SK-N-SH treated with all-trans-retinoic acid at 6 μM for 48 hours (cell line): ENCODE measurements at regions not wholly inside any gene's neighbourhood (a gene's known extent, or its start where the extent isn't known, plus 50 kb on each side); places are given as distances from the start of the nearest gene placed in this dataset.

Source experiments
- CREB5 ChIP-seq: fragments of 250-450 bp; sonication (Bioruptor Pico); IDR thresholded peaks from 2 replicates; pipeline ENCODE4 v1.5.1; 2020; ENCODE audit warnings: low read depth, mild to moderate bottlenecking, moderate library complexity
- OSR1 ChIP-seq: fragments of 250-450 bp; sonication (Bioruptor Pico); IDR thresholded peaks from 2 replicates; pipeline ENCODE4 v1.8.0; 2022; ENCODE audit warnings: moderate library complexity, mild to moderate bottlenecking, inconsistent platforms
- PATZ1 ChIP-seq: fragments of 250-450 bp; sonication (Bioruptor Pico); IDR thresholded peaks from 2 replicates; pipeline ENCODE4 v1.8.0; 2020; ENCODE audit warnings: mild to moderate bottlenecking, moderate library complexity, borderline replicate concordance
- POU6F1 ChIP-seq: fragments of 250-450 bp; sonication (Bioruptor Pico); IDR thresholded peaks from 2 replicates; pipeline ENCODE4 v1.8.0; 2021; ENCODE audit warnings: low read depth, mild to moderate bottlenecking, moderate library complexity, borderline replicate concordance
- RARB ChIP-seq: fragments of 250-450 bp; sonication (Bioruptor Pico); IDR thresholded peaks from 2 replicates; pipeline ENCODE4 v1.8.0; 2021; ENCODE audit warnings: mild to moderate bottlenecking, moderate library complexity
- SNAI2 ChIP-seq: fragments of 250-450 bp; sonication (Bioruptor Pico); IDR thresholded peaks from 2 replicates; pipeline ENCODE4 v1.5.0; 2020; ENCODE audit warnings: mild to moderate bottlenecking, moderate library complexity
- TCF4 ChIP-seq: fragments of 250-450 bp; sonication (Bioruptor Pico); IDR thresholded peaks from 2 replicates; pipeline ENCODE4 v1.8.0; 2021; ENCODE audit warnings: mild to moderate bottlenecking, moderate library complexity, borderline replicate concordance
- ZFP3 ChIP-seq: fragments of 250-450 bp; sonication (Bioruptor Pico); IDR thresholded peaks from 2 replicates; pipeline ENCODE4 v1.5.0; 2020; ENCODE audit warnings: mild to moderate bottlenecking, moderate library complexity
- ZFP30 ChIP-seq: fragments of 450-650 bp; formaldehyde crosslinking; IDR thresholded peaks from 2 replicates; pipeline ENCODE4 v1.5.0; 2022; ENCODE audit warnings: mild to moderate bottlenecking, moderate library complexity
- ZNF565 ChIP-seq: fragments of 450-650 bp; formaldehyde crosslinking; conservative IDR thresholded peaks from 2 replicates; pipeline ENCODE4 v1.5.0; 2020; ENCODE audit warnings: low read depth, mild to moderate bottlenecking, moderate library complexity
- ZNF70 ChIP-seq: fragments of 450-650 bp; formaldehyde crosslinking; IDR thresholded peaks from 2 replicates; pipeline ENCODE4 v1.5.0; 2020; ENCODE audit warnings: mild to moderate bottlenecking, moderate library complexity
- ZNF8 ChIP-seq: fragments of 450-650 bp; formaldehyde crosslinking; IDR thresholded peaks from 2 replicates; pipeline ENCODE4 v1.5.0; 2020; ENCODE audit warnings: mild to moderate bottlenecking, moderate library complexity

- TF ChIP-seq SNAI2 (no peak), RARB (CRISPR knock-in tag) (no peak), OSR1 (CRISPR knock-in tag) (no peak), POU6F1 (CRISPR knock-in tag) (no peak), ZFP3 (CRISPR knock-in tag) (no peak), ZNF8 (CRISPR knock-in tag) (no peak), TCF4 (CRISPR knock-in tag) (no peak), PATZ1 (CRISPR knock-in tag) (no peak), ZNF565 (no peak), ZFP30 (no peak), CREB5 (no peak), ZNF70 (CRISPR knock-in tag) (no peak)
Observed at GRCh38 chr14:71441126-71441525, 491.1 kb upstream of the RGS6 start.
